KOPT-K1 (cell line): ENCODE measurements at regions not wholly inside any gene's neighbourhood (a gene's known extent, or its start where the extent isn't known, plus 50 kb on each side); places are given as distances from the start of the nearest gene placed in this dataset.

Experiments
- H3K27ac ChIP-seq: fragments of 200-600 bp; sonication (generic); 2 replicates; pipeline ENCODE4 v1.5.1; 2016; ENCODE audit warnings: antibody characterized with exemption, mild to moderate bottlenecking, low read depth, low read length; ENCODE audit not compliant: poor library complexity, severe bottlenecking
- H3K36me3 ChIP-seq: fragments of 200-600 bp; sonication (generic); 2 replicates; pipeline ENCODE4 v1.5.1; 2017; ENCODE audit warnings: antibody characterized with exemption, mild to moderate bottlenecking, low read length, moderate library complexity; ENCODE audit not compliant: insufficient read depth
- H3K9me3 ChIP-seq: fragments of 200-600 bp; sonication (generic); 2 replicates; pipeline ENCODE4 v1.5.1; 2017; ENCODE audit warnings: antibody characterized with exemption, low read length, mild to moderate bottlenecking; ENCODE audit not compliant: insufficient read depth, poor library complexity, severe bottlenecking

GRCh38 chr6:90445533-90446108, 141.3 kb downstream of the MAP3K7 start:
- H3K27ac ChIP-seq: no peak overlapping the region
- H3K9me3 ChIP-seq: no peaks in the 10 kb centered on the region
- H3K36me3 ChIP-seq: no peaks in the 10 kb centered on the region

- H3K36me3 ChIP-seq: no peaks in the 10 kb centered on the region
These were observed 142.6 kb downstream of the MAP3K7 start for GRCh38 chr6:90444160-90444714.

GRCh38 chr6:90442366-90442765, 144.5 kb downstream of the MAP3K7 start:
- Histone ChIP-seq H3K36me3 (no peaks in the 10 kb centered on the region), H3K9me3 (no peaks in the 10 kb centered on the region), H3K27ac (no peak overlapping the region)

More at GRCh38 chr6:90444160-90444714, 142.6 kb downstream of the MAP3K7 start:
- no peaks in the 10 kb centered on the region for H3K9me3 ChIP-seq
- no peak overlapping the region for H3K27ac ChIP-seq

- no peaks in the 10 kb centered on the region for H3K36me3 ChIP-seq
- no peaks in the 10 kb centered on the region for H3K9me3 ChIP-seq
- no peak overlapping the region for H3K27ac ChIP-seq
These were observed 144.1 kb upstream of the BACH2 start for GRCh38 chr6:90440586-90441283.

GRCh38 chr6:90439586-90439985, 142.9 kb upstream of the BACH2 start:
- H3K36me3 ChIP-seq: no peaks in the 10 kb centered on the region
- H3K9me3 ChIP-seq: peaks cover 3% of the 10 kb centered on the region
- H3K27ac ChIP-seq: no peak overlapping the region

- H3K27ac ChIP-seq: no peak overlapping the region
- H3K36me3 ChIP-seq: no peaks in the 10 kb centered on the region
- H3K9me3 ChIP-seq: peaks cover 26% of the 10 kb centered on the region
These were observed 139.8 kb upstream of the BACH2 start for GRCh38 chr6:90436403-90436802.

- no peak overlapping the region for H3K27ac ChIP-seq
- peaks cover 28% of the 10 kb centered on the region for H3K9me3 ChIP-seq
- H3K36me3 ChIP-seq: no peaks in the 10 kb centered on the region
These were observed 138.7 kb upstream of the BACH2 start for GRCh38 chr6:90435207-90435899.

- Histone ChIP-seq H3K27ac (no peak overlapping the region), H3K9me3 (peaks cover 40% of the 10 kb centered on the region), H3K36me3 (no peaks in the 10 kb centered on the region)
These were observed 137.5 kb upstream of the BACH2 start for GRCh38 chr6:90434094-90434493.

GRCh38 chr6:90432937-90433336, 136.3 kb upstream of the BACH2 start:
- H3K9me3 ChIP-seq: peaks cover 42% of the 10 kb centered on the region
- H3K36me3 ChIP-seq: no peaks in the 10 kb centered on the region
- no peak overlapping the region for H3K27ac ChIP-seq

GRCh38 chr6:90432041-90432775, 135.6 kb upstream of the BACH2 start:
- H3K36me3 ChIP-seq: no peaks in the 10 kb centered on the region
- H3K9me3 ChIP-seq: peaks cover 42% of the 10 kb centered on the region
- no peak overlapping the region for H3K27ac ChIP-seq

- no peaks in the 10 kb centered on the region for H3K36me3 ChIP-seq
- H3K27ac ChIP-seq: no peak overlapping the region
- H3K9me3 ChIP-seq: peaks cover 42% of the 10 kb centered on the region
These were observed 134.9 kb upstream of the BACH2 start for GRCh38 chr6:90431576-90431975.

GRCh38 chr6:90429713-90430112, 133.1 kb upstream of the BACH2 start:
- H3K36me3 ChIP-seq: no peaks in the 10 kb centered on the region
- no peak overlapping the region for H3K27ac ChIP-seq
- peaks cover 41% of the 10 kb centered on the region for H3K9me3 ChIP-seq

GRCh38 chr6:90428514-90428913, 131.9 kb upstream of the BACH2 start:
- Histone ChIP-seq H3K9me3 (peaks cover 29% of the 10 kb centered on the region), H3K27ac (no peak overlapping the region), H3K36me3 (no peaks in the 10 kb centered on the region)

GRCh38 chr6:90425161-90425641, 128.6 kb upstream of the BACH2 start:
- Histone ChIP-seq H3K27ac (peak overlapping the region; percentile 82), H3K36me3 (no peaks in the 10 kb centered on the region), H3K9me3 (peaks cover 13% of the 10 kb centered on the region)

- peaks cover 7% of the 10 kb centered on the region for H3K9me3 ChIP-seq
- H3K36me3 ChIP-seq: no peaks in the 10 kb centered on the region
- H3K27ac ChIP-seq: peak overlapping the region; percentile 82
These were observed 127.9 kb upstream of the BACH2 start for GRCh38 chr6:90424580-90424979.
